Midbrain (tissue), 1 donor: ENCODE measurements at regions not wholly inside any gene's neighbourhood (a gene's known extent, or its start where the extent isn't known, plus 50 kb on each side); places are given as distances from the start of the nearest gene placed in this dataset.
"Not testable (repeated sequence)": the region's sequence is repeated elsewhere in the genome, so short reads cannot be mapped to it uniquely, and the experiment has no call there.

Source experiments
- DNase-seq: peaks from one replicate; lab custom pipeline; 2025; lab: John Stamatoyannopoulos, UW

- DNase-seq = no peak
These were observed 76.0 kb upstream of the KIT start for GRCh38 chr4:54581807-54582206.

DNA sequence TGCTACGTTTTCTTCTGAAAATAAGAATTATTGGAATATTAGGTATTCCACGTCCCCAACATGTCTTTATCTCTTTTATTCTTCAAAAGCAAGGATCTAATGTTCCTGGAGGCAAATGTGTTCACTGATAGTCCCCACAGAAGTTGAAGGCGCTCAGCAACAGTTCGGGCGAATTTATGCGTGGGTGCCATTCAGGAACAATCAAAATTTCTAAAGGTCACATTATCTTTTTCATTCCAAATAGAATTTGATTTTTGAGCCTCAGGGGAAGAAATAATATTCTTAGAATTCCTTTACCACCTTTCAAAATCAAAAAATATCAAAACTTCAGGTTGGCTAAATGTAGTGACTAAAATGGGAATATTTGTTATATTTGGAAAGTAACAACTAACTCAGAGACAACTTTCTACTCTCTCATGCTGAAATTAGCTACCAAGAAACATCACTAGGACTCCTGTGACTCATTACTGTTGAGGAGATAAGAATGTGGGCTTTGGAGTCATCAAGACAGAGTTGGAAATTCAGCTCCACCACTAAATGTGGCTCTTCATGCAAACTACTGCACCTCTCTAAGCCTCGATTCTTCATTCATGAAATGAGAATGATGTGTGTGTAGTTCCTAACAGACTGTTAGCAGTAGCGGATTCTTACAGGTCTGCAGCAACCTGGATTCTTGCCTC is 72.3 kb upstream of the KIT start:
- DNase-seq = no peak

GRCh38 chr4:54586320-54586955 is 71.3 kb upstream of the KIT start:
- DNase-seq = no peak

DNA sequence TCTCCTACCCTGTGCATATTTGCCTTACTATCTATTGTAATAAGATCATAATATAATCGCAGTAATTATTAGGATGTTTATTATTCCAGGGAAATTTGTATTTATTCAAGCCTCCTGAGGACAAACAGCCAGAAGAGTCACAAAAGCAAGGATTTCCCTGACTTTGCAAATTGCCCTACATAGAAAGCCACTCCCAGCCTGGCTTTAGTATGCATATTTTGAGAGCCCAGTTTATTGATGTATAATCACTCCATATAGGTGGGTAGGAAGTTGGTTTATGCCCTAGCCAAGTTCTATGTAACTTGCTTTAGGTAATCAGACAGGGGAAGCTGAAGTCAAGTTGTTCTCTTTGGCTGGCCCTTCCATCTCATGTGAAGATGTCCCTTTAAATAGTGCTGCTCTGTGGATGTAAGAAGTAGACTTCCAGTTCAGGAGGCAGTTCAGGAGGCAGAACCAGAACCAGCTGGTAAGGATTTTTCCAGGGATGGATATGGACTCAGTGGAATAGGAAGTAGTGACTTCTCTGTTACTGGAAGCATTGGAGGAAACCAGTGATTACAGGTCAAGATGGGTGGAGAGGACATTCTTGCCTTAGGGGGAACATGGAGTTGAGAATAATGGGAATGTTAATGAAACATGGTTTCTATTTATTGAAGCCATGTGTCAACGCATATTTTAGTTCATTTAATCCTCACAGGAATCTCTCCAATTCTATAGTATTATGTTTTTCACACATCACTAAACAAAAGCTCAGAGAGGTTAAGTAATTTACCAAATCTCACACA is 70.5 kb upstream of the KIT start:
- no peak for DNase-seq

GRCh38 chr4:54588404-54588803 is 69.4 kb upstream of the KIT start:
- DNase-seq = no peak

- DNase-seq = no peak
These were observed 68.2 kb upstream of the KIT start for GRCh38 chr4:54589586-54589985.

GRCh38 chr4:54593795-54594322 is 63.9 kb upstream of the KIT start:
- DNase-seq = no peak

- no peak for DNase-seq
These were observed 61.6 kb upstream of the KIT start for GRCh38 chr4:54596201-54596600.

- not testable (repeated sequence) for DNase-seq
These were observed 60.1 kb upstream of the KIT start for GRCh38 chr4:54597678-54598077.

DNA sequence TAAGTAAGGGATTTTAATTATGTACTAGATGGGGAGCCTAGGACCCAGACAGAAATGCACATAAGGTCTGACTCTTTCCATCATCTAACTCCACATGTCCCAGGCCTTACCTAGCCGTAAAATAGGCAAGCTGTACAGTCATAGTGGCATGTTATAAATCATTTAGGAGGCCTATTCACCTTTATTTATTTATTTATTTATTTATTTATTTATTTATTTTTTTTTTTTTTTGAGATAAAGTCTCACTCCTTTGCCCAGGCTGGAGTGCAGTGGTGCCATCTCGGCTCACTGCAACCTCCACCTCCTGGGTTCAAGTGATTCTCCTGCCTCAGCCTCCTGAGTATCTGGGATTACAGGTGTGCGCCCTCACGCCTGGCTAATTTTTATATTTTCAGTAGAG is 55.6 kb upstream of the KIT start:
- DNase-seq = not testable (repeated sequence)

GRCh38 chr4:54607067-54607466 is 50.7 kb upstream of the KIT start:
- DNase-seq = no peak

DNA sequence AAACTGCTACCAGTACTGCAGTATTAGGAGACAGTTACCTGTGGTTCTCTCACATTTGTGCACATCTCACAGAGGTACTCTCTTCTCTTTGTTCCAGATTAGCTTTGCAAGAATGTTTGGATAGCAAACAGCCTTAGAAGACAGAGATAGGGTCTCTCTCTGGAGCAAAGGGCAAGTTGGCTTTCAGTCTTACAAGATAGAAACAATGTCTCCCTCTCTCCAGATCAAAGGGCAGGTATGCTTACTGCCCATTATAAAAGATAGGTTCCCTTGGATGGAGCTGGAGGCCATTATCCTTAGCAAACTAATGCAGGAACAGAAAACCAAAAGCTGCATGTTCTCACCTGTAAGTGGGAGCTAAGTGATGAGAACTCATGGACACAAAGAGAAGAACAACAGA is 50.2 kb upstream of the KIT start:
- DNase-seq = no peak
